SK-N-SH (cell line): ENCODE measurements at regions not wholly inside any gene's neighbourhood (a gene's known extent, or its start where the extent isn't known, plus 50 kb on each side); places are given as distances from the start of the nearest gene placed in this dataset.
"Not testable (repeated sequence)": the region's sequence is repeated elsewhere in the genome, so short reads cannot be mapped to it uniquely, and the experiment has no call there.

ENCODE experiments used
- CTCF ChIA-PET: fragments of 300-600, 350-600 bp; formaldehyde crosslinking; extraction: SDS; loops from one replicate; lab custom pipeline; 2021; lab: Yijun Ruan, JAX
- POLR2A ChIA-PET: fragments of 350-600 bp; sonication (Branson Sonifier 250); formaldehyde crosslinking; extraction: SDS; loops from one replicate; lab custom pipeline; 2020; ENCODE audit warnings: antibody characterized with exemption, inconsistent platforms; lab: Yijun Ruan, JAX
- DNase-seq: peaks from one replicate; pipeline ENCODE4 v3.0.0; 2012
- H2AFZ ChIP-seq: fragments of 200-600 bp; sonication (generic); 2 replicates; pipeline ENCODE4 v1.8.1; 2016; ENCODE audit warnings: antibody characterized with exemption, mild to moderate bottlenecking, low read depth
- H3F3A ChIP-seq: fragments of 200-600 bp; sonication (generic); replicated peaks from 2 replicates; pipeline ENCODE3; 2016; ENCODE audit warnings: antibody characterized with exemption, mild to moderate bottlenecking; ENCODE audit not compliant: insufficient read depth
- H3K27ac ChIP-seq, 2 experiments: fragments of 200-500 bp in 1 of 2; fragments of 200-600 bp in 1 of 2; sonication (Bioruptor generic) in 1 of 2; sonication (generic), shearing (Covaris generic) in 1 of 2; 2 replicates each; pipeline versions ENCODE4 v1.5.1 to v1.6.1; 2014 to 2016; ENCODE audit warnings: low read depth in 2 of 2, inconsistent platforms in 1 of 2, low read length in 1 of 2, mild to moderate bottlenecking in 1 of 2, mixed read lengths in 1 of 2
- H3K27me3 ChIP-seq: fragments of 200-600 bp; sonication (generic), shearing (Covaris generic); 2 replicates; pipeline ENCODE4 v1.6.1; 2016; ENCODE audit warnings: mixed run types; ENCODE audit not compliant: insufficient read depth
- H3K36me3 ChIP-seq, 2 experiments: fragments of 200-500 bp in 1 of 2; fragments of 200-600 bp in 1 of 2; sonication (Bioruptor generic) in 1 of 2; sonication (generic) in 1 of 2; replicated peaks in 1 of 2; 2 replicates each; pipeline versions ENCODE3 to v1.5.1; 2014 to 2016; ENCODE audit warnings: low read length in 1 of 2, mild to moderate bottlenecking in 1 of 2; ENCODE audit not compliant: insufficient read depth in 2 of 2, control insufficient read depth in 1 of 2
- H3K4me1 ChIP-seq, 2 experiments: fragments of 200-500 bp in 1 of 2; fragments of 200-600 bp in 1 of 2; sonication (Bioruptor generic) in 1 of 2; sonication (generic), shearing (Covaris generic) in 1 of 2; 2 replicates each; pipeline versions ENCODE4 v1.5.1 to v1.6.1; 2014 to 2016; ENCODE audit warnings: low read depth in 1 of 2, low read length in 1 of 2, mixed run types in 1 of 2; ENCODE audit not compliant: insufficient read depth in 2 of 2, control insufficient read depth in 1 of 2
- H3K4me2 ChIP-seq: fragments of 200-600 bp; sonication (generic), shearing (Covaris generic); 2 replicates; pipeline ENCODE4 v1.6.1; 2017; ENCODE audit warnings: mixed run types
- H3K4me3 ChIP-seq, 2 experiments: fragments of 200-500 bp in 1 of 2; fragments of 200-600 bp in 1 of 2; sonication (Bioruptor generic) in 1 of 2; sonication (generic), shearing (Covaris generic) in 1 of 2; 2 replicates each; pipeline versions ENCODE4 v1.5.1 to v1.8.1; 2014 to 2016; ENCODE audit warnings: low read depth in 2 of 2, inconsistent platforms in 1 of 2, low read length in 1 of 2, mild to moderate bottlenecking in 1 of 2, mixed read lengths in 1 of 2, moderate library complexity in 1 of 2
- H3K79me2 ChIP-seq: fragments of 200-600 bp; sonication (generic); 2 replicates; pipeline ENCODE4 v1.8.1; 2017; ENCODE audit warnings: mild to moderate bottlenecking; ENCODE audit not compliant: insufficient read depth
- H3K9ac ChIP-seq: fragments of 200-600 bp; sonication (generic); 2 replicates; pipeline ENCODE4 v1.6.1; 2017; ENCODE audit warnings: mixed run types
- H3K9me2 ChIP-seq: fragments of 200-600 bp; sonication (generic); 2 replicates; pipeline ENCODE4 v1.6.1; 2017; ENCODE audit warnings: mixed run types
- H3K9me3 ChIP-seq: fragments of 200-600 bp; sonication (generic); 2 replicates; pipeline ENCODE4 v1.6.1; 2017; ENCODE audit warnings: mixed run types, mild to moderate bottlenecking, moderate library complexity
- H4K20me1 ChIP-seq: fragments of 200-600 bp; sonication (generic); 2 replicates; pipeline ENCODE4 v1.6.1; 2017; ENCODE audit warnings: mild to moderate bottlenecking, mixed run types; ENCODE audit not compliant: insufficient read depth
- CHD2 ChIP-seq: fragments of 150-350 bp; IDR thresholded peaks from 2 replicates; pipeline ENCODE4 v1.6.1; 2018; ENCODE audit warnings: low read length; ENCODE audit not compliant: partially characterized antibody
- ELF1 ChIP-seq: IDR thresholded peaks from 2 replicates; pipeline ENCODE4 v1.4.0; 2012
- EP300 ChIP-seq, 2 experiments: IDR thresholded peaks; 2 replicates each; pipeline versions ENCODE4 v1.4.0 to v1.6.1; 2012; ENCODE audit warnings: borderline replicate concordance in 1 of 2, low read depth in 1 of 2, low read length in 1 of 2
- FOSL2 ChIP-seq: IDR thresholded peaks from 2 replicates; pipeline ENCODE4 v1.4.0; 2012; ENCODE audit warnings: low read depth, mild to moderate bottlenecking, moderate library complexity, borderline replicate concordance
- FOXJ3 ChIP-seq: sonication (generic); formaldehyde crosslinking; IDR thresholded peaks from 2 replicates; pipeline ENCODE4 v1.5.1; 2020; ENCODE audit warnings: mild to moderate bottlenecking, missing genetic modification reagents
- GABPA ChIP-seq: IDR thresholded peaks from 2 replicates; pipeline ENCODE4 v1.4.0; 2012; ENCODE audit warnings: low read depth, mild to moderate bottlenecking
- IRF3 ChIP-seq: fragments of 150-350 bp; IDR thresholded peaks from 2 replicates; pipeline ENCODE4 v1.6.1; 2016; ENCODE audit warnings: mild to moderate bottlenecking, low read depth, low read length
- NFIC ChIP-seq: IDR thresholded peaks from 2 replicates; pipeline ENCODE4 v1.4.0; 2012; ENCODE audit warnings: borderline replicate concordance
- PBX3 ChIP-seq: IDR thresholded peaks from 2 replicates; pipeline ENCODE4; 2012
- RAD21 ChIP-seq: IDR thresholded peaks from 2 replicates; pipeline ENCODE4 v1.6.1; 2012; ENCODE audit warnings: mild to moderate bottlenecking, low read length
- RCOR1 ChIP-seq: fragments of 150-350 bp; IDR thresholded peaks from 2 replicates; pipeline ENCODE4 v1.6.1; 2017; ENCODE audit warnings: antibody characterized with exemption, low read length
- SMC3 ChIP-seq: IDR thresholded peaks from 2 replicates; pipeline ENCODE4 v1.6.1; 2012; ENCODE audit warnings: low read depth, low read length, improper control_type of control experiment
- TAF1 ChIP-seq: IDR thresholded peaks from 2 replicates; pipeline ENCODE4 v1.6.1; 2012; ENCODE audit warnings: low read depth, mild to moderate bottlenecking, low read length, moderate library complexity, borderline replicate concordance
- TCF12 ChIP-seq: IDR thresholded peaks from 2 replicates; pipeline ENCODE4 v1.4.0; 2012
- TEAD4 ChIP-seq: IDR thresholded peaks from 2 replicates; pipeline ENCODE4 v1.4.0; 2012; ENCODE audit warnings: mild to moderate bottlenecking, borderline replicate concordance; ENCODE audit not compliant: insufficient read depth
- USF2 ChIP-seq: fragments of 150-350 bp; IDR thresholded peaks from 2 replicates; pipeline ENCODE4 v1.6.1; 2017; ENCODE audit warnings: antibody characterized with exemption, low read length, low read depth, borderline replicate concordance
- YY1 ChIP-seq: IDR thresholded peaks from 2 replicates; pipeline ENCODE4 v1.4.0; 2012; ENCODE audit warnings: low read depth, mild to moderate bottlenecking
- WGBS: methylation state at CpG from one replicate; pipeline ENCODE4 v1.1.6; 2017; ENCODE audit warnings: low lambda C conversion rate; 5-methylcytosine and 5-hydroxymethylcytosine counted together

GRCh38 chr3:150270883-150271590, 137.1 kb upstream of the TSC22D2 start:
- no peak for DNase-seq
- H3K79me2 ChIP-seq = no peaks in the 10 kb centered on the region
- no peaks in the 10 kb centered on the region for H3K27me3 ChIP-seq
- POLR2A ChIA-PET = no interaction called here
- no peaks in the 10 kb centered on the region for H3K9me2 ChIP-seq
- H3K9me3 ChIP-seq = no peaks in the 10 kb centered on the region
- no peak overlapping the region for H3K9ac ChIP-seq
- H3K4me3 ChIP-seq = no peak overlapping the region
- H3K36me3 ChIP-seq = no peaks in the 10 kb centered on the region
- TF ChIP-seq TCF12 = no peak
- no peak for TF ChIP-seq SMC3
- TF ChIP-seq NFIC = no peak
- TF ChIP-seq ELF1 = no peak
- no peak for TF ChIP-seq USF2
- no peak for TF ChIP-seq IRF3
- no peak for TF ChIP-seq GABPA
- TF ChIP-seq TAF1 = no peak
- TF ChIP-seq TEAD4 = no peak
- no peak for TF ChIP-seq FOXJ3 (CRISPR knock-in tag)
- no peak for TF ChIP-seq RAD21
- TF ChIP-seq RCOR1 = no peak
- TF ChIP-seq EP300 (IDR thresholded peaks at IDR 0.05; ENCODE audit: borderline replicate concordance in 1 of 2, low read depth in 1 of 2, low read length in 1 of 2) = no peak
- no peak for TF ChIP-seq CHD2
- no peak for TF ChIP-seq YY1
- TF ChIP-seq FOSL2 = no peak
- no peak for TF ChIP-seq PBX3
- TF ChIP-seq, all 33 proteins: peak for 0
- Histone ChIP-seq H3K4me1 (peaks cover 0 to 2% of the 10 kb centered on the region in 2 experiments; a peak in 1 of 4 replicates), H3F3A (no peaks in the 10 kb centered on the region), H4K20me1 (no peaks in the 10 kb centered on the region), H3K4me2 (no peak overlapping the region), H2AFZ (no peak overlapping the region), H3K27ac (no peak overlapping the region)
- CTCF ChIA-PET = interaction anchor here (1.1 kb wide), 2 partner anchors 15 to 225 kb away, joined by 3 read pairs; no protein-coding TSS in a partner anchor
- 65% methylated on average over 4 of the region's 4 CpGs for WGBS

GRCh38 chr3:150270444-150270843, 137.7 kb upstream of the TSC22D2 start:
- H3K9me3 ChIP-seq = not testable (repeated sequence)
- CTCF ChIA-PET = interaction anchor here (1.1 kb wide), 1 partner anchor 226 kb away, joined by 3 read pairs; no protein-coding TSS in a partner anchor
- WGBS = 55% methylated on average over 3 of the region's 3 CpGs

More at GRCh38 chr3:150270444-150270843, 137.7 kb upstream of the TSC22D2 start:
- H3K27me3 ChIP-seq, H3K4me1 ChIP-seq, H3K79me2 ChIP-seq, DNase-seq, H3K4me3 ChIP-seq, H3F3A ChIP-seq, H3K9me2 ChIP-seq, H3K27ac ChIP-seq, H3K4me2 ChIP-seq, H2AFZ ChIP-seq, H3K9ac ChIP-seq, H4K20me1 ChIP-seq, POLR2A ChIA-PET, H3K36me3 ChIP-seq: not testable (repeated sequence)
